Left ventricle myocardium inferior (tissue), 1 donor: ENCODE measurements at regions not wholly inside any gene's neighbourhood (a gene's known extent, or its start where the extent isn't known, plus 50 kb on each side); places are given as distances from the start of the nearest gene placed in this dataset.

Experiments
- DNase-seq: peaks from one replicate; pipeline ENCODE4 v3.0.0-alpha.2; 2020
- H3K27ac ChIP-seq: fragments of 200-600 bp; replicated peaks from 2 replicates; pipeline ENCODE4 v1.8.0; 2021
- H3K27me3 ChIP-seq: fragments of 200-600 bp; 2 replicates; pipeline ENCODE4 v1.8.0; 2021; ENCODE audit warnings: low read depth
- H3K36me3 ChIP-seq: fragments of 200-600 bp; 2 replicates; pipeline ENCODE4 v1.8.0; 2021
- H3K4me1 ChIP-seq: fragments of 200-600 bp; 2 replicates; pipeline ENCODE4 v1.8.0; 2021
- H3K4me3 ChIP-seq: fragments of 200-600 bp; 2 replicates; pipeline ENCODE4 v1.8.0; 2021; ENCODE audit warnings: mild to moderate bottlenecking, moderate library complexity
- H3K9me3 ChIP-seq: fragments of 200-600 bp; replicated peaks from 2 replicates; pipeline ENCODE4 v1.8.0; 2021
- intact Hi-C: fragments of 100-400 bp; cut with micrococcal nuclease; formaldehyde crosslinking; loops from one replicate; pipeline ENCODE4 v1.11.0; 2022
- TF ChIP-seq, protein P1 (sequence below): fragments of 200-600 bp; IDR thresholded peaks from 2 replicates; pipeline ENCODE4 v1.8.0; 2021; ENCODE audit warnings: antibody characterized with exemption, mild to moderate bottlenecking, borderline replicate concordance
- donor health status: DM: no; HTN: yes; CAD: no; lungs with severe emphysema.

DNA sequence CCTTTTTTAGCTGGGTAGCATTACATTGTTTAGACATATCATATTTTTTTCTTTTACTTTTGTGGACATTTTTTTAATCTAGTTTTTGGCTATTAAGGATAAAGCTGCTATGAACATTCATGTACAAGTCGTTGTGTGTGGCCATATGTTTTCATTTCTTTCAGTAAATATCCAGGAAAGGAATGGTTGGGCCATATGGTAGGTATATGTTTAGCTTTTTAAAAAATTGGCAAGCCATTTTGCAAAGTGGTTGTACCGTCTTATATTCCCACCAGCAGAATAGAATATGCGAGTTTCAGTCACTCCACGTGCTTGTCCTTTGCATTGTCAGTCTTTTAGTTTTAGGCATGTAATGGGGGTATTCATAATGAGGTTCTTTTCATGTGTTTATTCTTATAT, 106.3 kb upstream of the NOX3 start:
- Histone ChIP-seq H3K27ac (no peak overlapping the region), H3K9me3 (no peaks in the 10 kb centered on the region), H3K4me1 (no peaks in the 10 kb centered on the region), H3K27me3 (no peaks in the 10 kb centered on the region), H3K36me3 (no peaks in the 10 kb centered on the region), H3K4me3 (no peak overlapping the region)
- TF ChIP-seq, protein P1, sequence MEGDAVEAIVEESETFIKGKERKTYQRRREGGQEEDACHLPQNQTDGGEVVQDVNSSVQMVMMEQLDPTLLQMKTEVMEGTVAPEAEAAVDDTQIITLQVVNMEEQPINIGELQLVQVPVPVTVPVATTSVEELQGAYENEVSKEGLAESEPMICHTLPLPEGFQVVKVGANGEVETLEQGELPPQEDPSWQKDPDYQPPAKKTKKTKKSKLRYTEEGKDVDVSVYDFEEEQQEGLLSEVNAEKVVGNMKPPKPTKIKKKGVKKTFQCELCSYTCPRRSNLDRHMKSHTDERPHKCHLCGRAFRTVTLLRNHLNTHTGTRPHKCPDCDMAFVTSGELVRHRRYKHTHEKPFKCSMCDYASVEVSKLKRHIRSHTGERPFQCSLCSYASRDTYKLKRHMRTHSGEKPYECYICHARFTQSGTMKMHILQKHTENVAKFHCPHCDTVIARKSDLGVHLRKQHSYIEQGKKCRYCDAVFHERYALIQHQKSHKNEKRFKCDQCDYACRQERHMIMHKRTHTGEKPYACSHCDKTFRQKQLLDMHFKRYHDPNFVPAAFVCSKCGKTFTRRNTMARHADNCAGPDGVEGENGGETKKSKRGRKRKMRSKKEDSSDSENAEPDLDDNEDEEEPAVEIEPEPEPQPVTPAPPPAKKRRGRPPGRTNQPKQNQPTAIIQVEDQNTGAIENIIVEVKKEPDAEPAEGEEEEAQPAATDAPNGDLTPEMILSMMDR, result no peak
- no peak for DNase-seq
- intact Hi-C loops, result no loop called here

DNA sequence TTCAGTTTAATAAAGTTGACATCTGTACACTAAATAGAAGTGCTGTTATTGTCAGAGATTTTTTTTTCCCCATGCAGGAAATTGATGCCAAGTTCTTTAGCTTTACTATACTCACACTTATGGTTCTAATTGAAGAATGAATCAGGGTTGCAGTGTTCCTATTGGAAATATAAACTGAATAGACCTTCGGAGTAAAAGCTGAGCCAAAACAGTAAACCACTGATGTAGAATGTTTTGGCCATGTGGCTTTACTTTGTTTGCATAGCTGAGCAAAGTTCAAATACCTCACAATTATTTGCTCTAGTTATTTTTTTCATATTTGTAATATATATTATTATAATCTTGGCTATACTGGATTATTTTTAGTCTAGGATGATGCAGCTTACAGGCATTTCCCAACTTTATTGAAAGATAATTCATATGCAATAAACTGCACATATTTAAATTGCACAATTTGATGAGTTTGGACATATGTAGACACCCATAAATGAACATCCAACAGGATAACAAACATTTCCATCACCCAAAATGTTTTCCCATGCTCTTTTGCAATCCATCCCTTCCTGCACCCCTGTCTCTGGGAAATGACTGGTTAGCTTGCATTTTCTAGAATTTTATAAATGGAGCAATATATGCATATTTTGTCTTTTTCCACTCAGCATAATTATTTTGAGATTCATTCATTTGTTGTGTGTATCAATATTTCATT, 105.8 kb upstream of the NOX3 start:
- H3K4me1 ChIP-seq, result no peaks in the 10 kb centered on the region
- no peaks in the 10 kb centered on the region for H3K27me3 ChIP-seq
- H3K4me3 ChIP-seq, result no peak overlapping the region
- no peak overlapping the region for H3K27ac ChIP-seq
- TF ChIP-seq, protein P1, result no peak
- no peak for DNase-seq
- no peaks in the 10 kb centered on the region for H3K36me3 ChIP-seq
- no peaks in the 10 kb centered on the region for H3K9me3 ChIP-seq
- intact Hi-C loops, result no loop called here

DNA sequence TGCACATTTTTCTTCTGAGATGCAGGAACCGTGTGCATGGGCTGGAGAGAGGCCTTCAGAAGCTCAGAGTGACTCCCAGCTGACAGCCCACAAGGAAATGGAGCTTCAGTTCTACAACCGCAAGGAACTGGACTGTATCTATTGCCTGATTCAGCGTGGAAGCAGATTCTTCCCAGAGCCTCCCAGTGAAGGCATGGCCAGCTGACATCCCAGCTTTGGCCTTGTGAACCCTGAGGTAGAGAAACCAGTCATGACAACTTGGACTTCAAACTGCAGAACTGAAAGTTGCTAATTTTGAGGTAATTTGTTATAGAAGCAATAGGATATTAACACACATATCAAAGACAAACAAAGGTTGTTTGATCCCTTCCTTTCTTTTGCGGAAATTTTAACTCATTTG, 94.3 kb upstream of the NOX3 start:
- Histone ChIP-seq H3K36me3 (no peaks in the 10 kb centered on the region), H3K4me1 (no peaks in the 10 kb centered on the region), H3K4me3 (no peak overlapping the region), H3K9me3 (no peaks in the 10 kb centered on the region), H3K27ac (no peak overlapping the region), H3K27me3 (no peaks in the 10 kb centered on the region)
- TF ChIP-seq, protein P1, result no peak
- intact Hi-C loops, result no loop called here
- DNase-seq, result no peak

DNA sequence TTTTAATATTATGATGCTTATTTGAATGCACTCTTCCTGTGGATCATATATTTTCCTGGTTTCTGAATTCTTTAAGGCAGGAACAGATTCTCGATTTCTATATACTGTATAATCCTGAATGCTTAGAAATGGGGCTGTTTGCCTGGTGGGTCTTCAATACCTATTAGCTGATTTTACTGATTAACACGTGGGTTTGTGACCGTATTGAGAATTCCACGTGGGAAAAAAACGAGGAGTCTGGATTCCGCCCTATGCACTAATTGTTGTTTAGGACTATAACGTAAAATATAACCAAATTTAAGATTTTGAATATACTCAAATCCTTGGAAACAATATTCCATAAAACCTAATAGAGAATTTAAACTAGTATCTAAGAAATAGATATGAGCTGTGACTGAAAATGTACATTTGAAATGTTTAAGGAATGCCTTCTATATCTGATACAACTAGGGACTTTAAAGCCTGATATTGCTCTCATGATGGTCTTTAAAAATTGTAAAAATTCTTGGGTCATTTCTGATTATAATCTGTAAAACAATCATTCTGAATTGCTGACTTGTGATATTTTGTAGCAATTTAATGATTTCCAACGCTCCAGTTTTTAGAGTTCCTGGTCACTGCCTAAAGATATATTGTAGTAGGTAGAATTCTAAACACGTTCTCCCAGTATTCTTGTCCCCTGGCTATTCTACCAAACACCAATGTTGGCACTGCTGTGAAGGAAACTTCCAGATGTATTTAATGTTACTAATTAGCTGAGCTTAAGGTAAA, 93.6 kb upstream of the NOX3 start:
- Histone ChIP-seq H3K4me3 (no peak overlapping the region), H3K36me3 (no peaks in the 10 kb centered on the region), H3K4me1 (no peaks in the 10 kb centered on the region), H3K9me3 (no peaks in the 10 kb centered on the region), H3K27ac (no peak overlapping the region), H3K27me3 (no peaks in the 10 kb centered on the region)
- DNase-seq, result no peak
- intact Hi-C loops, result no loop called here
- TF ChIP-seq, protein P1, result no peak

DNA sequence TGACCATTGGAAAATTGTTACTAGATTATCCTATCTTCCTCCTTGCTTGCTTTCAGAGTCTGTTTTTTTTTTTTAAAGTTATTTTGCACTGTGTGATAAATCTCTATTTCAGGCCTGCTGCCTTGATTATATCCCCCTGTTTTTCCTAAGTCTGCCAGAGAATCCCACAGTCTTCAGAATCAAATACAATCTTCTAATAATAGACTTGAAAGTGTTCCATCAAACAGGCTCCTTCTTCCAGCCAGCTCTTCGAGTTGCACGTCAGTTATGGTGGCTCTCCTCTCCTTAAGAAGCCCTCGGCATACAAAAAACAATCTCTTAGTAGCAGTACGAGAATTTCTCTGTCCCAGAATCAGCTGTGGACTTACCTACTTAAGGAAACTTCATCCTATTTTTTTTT, 92.9 kb upstream of the NOX3 start:
- Histone ChIP-seq H3K9me3 (no peaks in the 10 kb centered on the region), H3K4me3 (no peak overlapping the region), H3K27ac (no peak overlapping the region), H3K4me1 (no peaks in the 10 kb centered on the region), H3K27me3 (no peaks in the 10 kb centered on the region), H3K36me3 (no peaks in the 10 kb centered on the region)
- DNase-seq, result no peak
- TF ChIP-seq, protein P1, result no peak
- intact Hi-C loops, result no loop called here
